Right lobe of liver (tissue), 4 donors: ENCODE measurements at regions not wholly inside any gene's neighbourhood (a gene's known extent, or its start where the extent isn't known, plus 50 kb on each side); places are given as distances from the start of the nearest gene placed in this dataset.
"Not testable (repeated sequence)": the region's sequence is repeated elsewhere in the genome, so short reads cannot be mapped to it uniquely, and the experiment has no call there.

Experiments used
- CTCF ChIP-seq, 4 donors: fragments of 200-600 bp in 3 of 4; fragments of 450-650 bp in 1 of 4; IDR thresholded peaks; one replicate each; pipeline versions ENCODE4 v1.5.1 to v1.8.0; 2016 to 2022; ENCODE audit warnings: antibody characterized with exemption in 4 of 4, mild to moderate bottlenecking in 2 of 4
- POLR2A ChIP-seq: fragments of 450-650 bp; IDR thresholded peaks from one replicate; pipeline ENCODE4 v1.6.1; 2017; ENCODE audit warnings: antibody characterized with exemption, mild to moderate bottlenecking
- donor health status: DM: no; HTN: no; CAD: no.
- donor health status: DM: no; HTN: no; CAD: no.
- donor health status: DM: no; HTN: yes; CAD: no.

GRCh38 chr3:128543570-128544174 lies 50.7 kb upstream of the GATA2 start:
- not testable (repeated sequence) for TF ChIP-seq POLR2A; CTCF (IDR thresholded peaks at IDR 0.05)
